ENCODE measurements at regions not wholly inside any gene's neighbourhood (a gene's known extent, or its start where the extent isn't known, plus 50 kb on each side); places are given as distances from the start of the nearest gene placed in this dataset.
A peak's percentile ranks its signal among the peaks of the same experiment; 100 is the strongest.

DNA sequence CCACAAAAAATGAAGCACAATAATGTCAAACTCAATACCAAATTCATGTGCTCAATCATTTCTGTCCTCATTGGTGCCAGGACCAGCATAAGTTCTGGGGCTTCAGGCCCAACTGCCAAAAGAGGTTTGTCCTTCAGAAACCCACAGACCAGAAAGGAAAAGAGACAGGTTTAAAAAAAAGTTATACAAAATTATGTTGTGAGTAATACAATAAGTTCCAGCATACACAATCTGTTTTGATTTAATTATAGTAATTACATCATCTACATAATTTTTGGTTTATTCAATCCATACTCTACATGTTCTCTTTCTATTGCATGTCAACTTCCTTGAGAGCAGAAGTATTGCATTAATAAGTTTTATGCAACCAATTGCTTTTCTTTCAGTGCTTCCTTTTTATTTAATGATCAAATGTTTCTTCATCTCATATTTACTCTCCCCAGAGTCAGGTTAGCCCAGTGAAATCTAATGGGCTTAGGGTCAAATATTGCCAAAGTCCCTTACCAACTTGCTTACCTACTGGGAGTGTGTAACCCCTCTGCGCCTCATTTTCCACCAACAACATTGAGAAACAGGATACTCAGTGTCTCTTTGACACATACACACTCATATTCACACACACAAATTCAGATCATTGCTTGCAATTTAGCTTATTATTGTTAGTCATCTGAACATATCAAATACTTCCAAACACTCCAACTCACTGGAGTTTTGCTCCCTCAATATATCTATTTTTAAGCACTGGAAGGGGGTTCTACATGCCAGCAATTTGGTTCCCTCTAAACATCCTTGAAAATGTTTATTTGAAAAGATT, 424.4 kb upstream of the MARCKS start:
- H3K4me1 Mint-ChIP-seq: no peaks in the 10 kb centered on the region
- H3K9me3 Mint-ChIP-seq: no peaks in the 10 kb centered on the region
- H3K27ac Mint-ChIP-seq: peak overlapping the region; percentile 8; the same call in 1 of the 2 replicates
- no peaks in the 10 kb centered on the region for H3K27me3 Mint-ChIP-seq (ENCODE audit: insufficient read depth, low read depth, poor library complexity)
- no peaks in the 10 kb centered on the region for H3K36me3 Mint-ChIP-seq (ENCODE audit: low read depth)
- no peaks in the 10 kb centered on the region for H3K36me3 ChIP-seq (ENCODE audit: insufficient read depth)
- H2AFZ ChIP-seq: no peak overlapping the region
- H3K27me3 ChIP-seq (ENCODE audit: insufficient read depth): no peaks in the 10 kb centered on the region
- TF ChIP-seq ZNF331 (CRISPR knock-in tag; IDR thresholded peaks at IDR 0.05; ENCODE audit: low read depth) (no peak), POLR2AphosphoS5 (IDR thresholded peaks at IDR 0.05; ENCODE audit: low read depth) (no peak), STAT1 (IDR thresholded peaks at IDR 0.05; ENCODE audit: unreplicated experiment) (no peak), EZH2phosphoT487 (IDR thresholded peaks at IDR 0.05; ENCODE audit: unreplicated experiment) (no peak), NANOG (IDR thresholded peaks at IDR 0.05; ENCODE audit: borderline replicate concordance) (no peak)
- TF ChIP-seq, protein P1, sequence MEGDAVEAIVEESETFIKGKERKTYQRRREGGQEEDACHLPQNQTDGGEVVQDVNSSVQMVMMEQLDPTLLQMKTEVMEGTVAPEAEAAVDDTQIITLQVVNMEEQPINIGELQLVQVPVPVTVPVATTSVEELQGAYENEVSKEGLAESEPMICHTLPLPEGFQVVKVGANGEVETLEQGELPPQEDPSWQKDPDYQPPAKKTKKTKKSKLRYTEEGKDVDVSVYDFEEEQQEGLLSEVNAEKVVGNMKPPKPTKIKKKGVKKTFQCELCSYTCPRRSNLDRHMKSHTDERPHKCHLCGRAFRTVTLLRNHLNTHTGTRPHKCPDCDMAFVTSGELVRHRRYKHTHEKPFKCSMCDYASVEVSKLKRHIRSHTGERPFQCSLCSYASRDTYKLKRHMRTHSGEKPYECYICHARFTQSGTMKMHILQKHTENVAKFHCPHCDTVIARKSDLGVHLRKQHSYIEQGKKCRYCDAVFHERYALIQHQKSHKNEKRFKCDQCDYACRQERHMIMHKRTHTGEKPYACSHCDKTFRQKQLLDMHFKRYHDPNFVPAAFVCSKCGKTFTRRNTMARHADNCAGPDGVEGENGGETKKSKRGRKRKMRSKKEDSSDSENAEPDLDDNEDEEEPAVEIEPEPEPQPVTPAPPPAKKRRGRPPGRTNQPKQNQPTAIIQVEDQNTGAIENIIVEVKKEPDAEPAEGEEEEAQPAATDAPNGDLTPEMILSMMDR (conservative IDR thresholded peaks at IDR 0.05; ENCODE audit: low read depth in 2 of 2): no peak
- TF ChIP-seq, protein P2, sequence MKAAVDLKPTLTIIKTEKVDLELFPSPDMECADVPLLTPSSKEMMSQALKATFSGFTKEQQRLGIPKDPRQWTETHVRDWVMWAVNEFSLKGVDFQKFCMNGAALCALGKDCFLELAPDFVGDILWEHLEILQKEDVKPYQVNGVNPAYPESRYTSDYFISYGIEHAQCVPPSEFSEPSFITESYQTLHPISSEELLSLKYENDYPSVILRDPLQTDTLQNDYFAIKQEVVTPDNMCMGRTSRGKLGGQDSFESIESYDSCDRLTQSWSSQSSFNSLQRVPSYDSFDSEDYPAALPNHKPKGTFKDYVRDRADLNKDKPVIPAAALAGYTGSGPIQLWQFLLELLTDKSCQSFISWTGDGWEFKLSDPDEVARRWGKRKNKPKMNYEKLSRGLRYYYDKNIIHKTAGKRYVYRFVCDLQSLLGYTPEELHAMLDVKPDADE (IDR thresholded peaks at IDR 0.05): no peak
- TF ChIP-seq, protein P3, sequence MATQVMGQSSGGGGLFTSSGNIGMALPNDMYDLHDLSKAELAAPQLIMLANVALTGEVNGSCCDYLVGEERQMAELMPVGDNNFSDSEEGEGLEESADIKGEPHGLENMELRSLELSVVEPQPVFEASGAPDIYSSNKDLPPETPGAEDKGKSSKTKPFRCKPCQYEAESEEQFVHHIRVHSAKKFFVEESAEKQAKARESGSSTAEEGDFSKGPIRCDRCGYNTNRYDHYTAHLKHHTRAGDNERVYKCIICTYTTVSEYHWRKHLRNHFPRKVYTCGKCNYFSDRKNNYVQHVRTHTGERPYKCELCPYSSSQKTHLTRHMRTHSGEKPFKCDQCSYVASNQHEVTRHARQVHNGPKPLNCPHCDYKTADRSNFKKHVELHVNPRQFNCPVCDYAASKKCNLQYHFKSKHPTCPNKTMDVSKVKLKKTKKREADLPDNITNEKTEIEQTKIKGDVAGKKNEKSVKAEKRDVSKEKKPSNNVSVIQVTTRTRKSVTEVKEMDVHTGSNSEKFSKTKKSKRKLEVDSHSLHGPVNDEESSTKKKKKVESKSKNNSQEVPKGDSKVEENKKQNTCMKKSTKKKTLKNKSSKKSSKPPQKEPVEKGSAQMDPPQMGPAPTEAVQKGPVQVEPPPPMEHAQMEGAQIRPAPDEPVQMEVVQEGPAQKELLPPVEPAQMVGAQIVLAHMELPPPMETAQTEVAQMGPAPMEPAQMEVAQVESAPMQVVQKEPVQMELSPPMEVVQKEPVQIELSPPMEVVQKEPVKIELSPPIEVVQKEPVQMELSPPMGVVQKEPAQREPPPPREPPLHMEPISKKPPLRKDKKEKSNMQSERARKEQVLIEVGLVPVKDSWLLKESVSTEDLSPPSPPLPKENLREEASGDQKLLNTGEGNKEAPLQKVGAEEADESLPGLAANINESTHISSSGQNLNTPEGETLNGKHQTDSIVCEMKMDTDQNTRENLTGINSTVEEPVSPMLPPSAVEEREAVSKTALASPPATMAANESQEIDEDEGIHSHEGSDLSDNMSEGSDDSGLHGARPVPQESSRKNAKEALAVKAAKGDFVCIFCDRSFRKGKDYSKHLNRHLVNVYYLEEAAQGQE (IDR thresholded peaks at IDR 0.05; ENCODE audit: unreplicated experiment): no peak
- no peaks in the 10 kb centered on the region for H3F3A ChIP-seq (replicated peaks; ENCODE audit: low read depth)
- H3K4me2 ChIP-seq: no peak overlapping the region
- H3K4me3 ChIP-seq: no peak overlapping the region
- no peak overlapping the region for H3K4me3 Mint-ChIP-seq
- no peak overlapping the region for H3K27ac ChIP-seq (ENCODE audit: low read depth)
- DNase-seq (ENCODE audit: low spot score) (no peak), ATAC-seq (no peak)
- no peaks in the 10 kb centered on the region for H4K20me1 ChIP-seq (replicated peaks; ENCODE audit: insufficient read depth)
- peaks cover 8% of the 10 kb centered on the region for H3K9me2 ChIP-seq (ENCODE audit: insufficient read depth)
- no peaks in the 10 kb centered on the region for H3K79me2 ChIP-seq (replicated peaks; ENCODE audit: insufficient read depth)
- H3K4me1 ChIP-seq (ENCODE audit: insufficient read depth): no peaks in the 10 kb centered on the region
